Kidney capillary endothelial cell (primary cell): ENCODE measurements at regions not wholly inside any gene's neighbourhood (a gene's known extent, or its start where the extent isn't known, plus 50 kb on each side); places are given as distances from the start of the nearest gene placed in this dataset.
A peak's percentile ranks its signal among the peaks of the same experiment; 100 is the strongest.

ENCODE experiments used
- DNase-seq: peaks from one replicate; pipeline ENCODE4 v3.0.0-alpha.2; 2018; ENCODE audit warnings: low spot score

DNA sequence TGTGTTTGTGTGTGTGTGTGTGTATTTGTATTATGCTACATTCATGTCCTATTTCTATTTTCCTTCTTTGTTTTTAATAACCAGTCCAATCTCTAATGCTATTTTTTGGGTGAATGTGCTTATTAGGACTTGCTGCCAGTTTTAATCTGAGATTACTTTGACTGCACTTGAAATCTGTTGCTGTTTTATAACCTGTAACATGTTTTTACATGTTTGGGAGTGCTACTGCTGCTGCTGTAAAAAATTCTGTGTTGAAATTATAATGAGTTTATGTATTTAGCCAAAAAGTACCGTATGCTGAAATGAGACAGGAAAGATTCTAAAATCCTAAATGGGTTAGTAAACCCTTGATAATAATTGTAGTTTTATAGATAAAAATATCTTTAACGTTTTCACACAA, 104.7 kb upstream of the SSBP2 start:
- no peak for DNase-seq

DNA sequence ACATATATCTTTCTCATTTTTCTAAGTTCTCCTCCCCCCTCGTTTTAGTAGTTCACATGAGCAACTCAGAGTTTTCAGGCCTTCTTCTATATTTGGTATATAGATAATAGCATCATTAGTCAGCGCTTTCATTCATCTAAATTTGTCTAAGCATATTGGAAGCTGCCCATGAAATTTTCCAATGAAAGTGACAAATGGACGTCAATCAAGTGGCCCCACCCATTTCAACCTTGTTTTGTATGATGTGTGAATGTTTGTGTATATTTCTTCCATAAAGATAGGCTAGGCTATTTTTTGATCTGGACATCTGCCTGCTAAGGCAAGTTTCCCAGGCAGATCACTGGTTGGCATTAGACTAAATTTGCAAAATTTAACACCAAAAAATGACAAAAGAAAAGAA, 104.0 kb upstream of the SSBP2 start:
- no peak for DNase-seq

DNA sequence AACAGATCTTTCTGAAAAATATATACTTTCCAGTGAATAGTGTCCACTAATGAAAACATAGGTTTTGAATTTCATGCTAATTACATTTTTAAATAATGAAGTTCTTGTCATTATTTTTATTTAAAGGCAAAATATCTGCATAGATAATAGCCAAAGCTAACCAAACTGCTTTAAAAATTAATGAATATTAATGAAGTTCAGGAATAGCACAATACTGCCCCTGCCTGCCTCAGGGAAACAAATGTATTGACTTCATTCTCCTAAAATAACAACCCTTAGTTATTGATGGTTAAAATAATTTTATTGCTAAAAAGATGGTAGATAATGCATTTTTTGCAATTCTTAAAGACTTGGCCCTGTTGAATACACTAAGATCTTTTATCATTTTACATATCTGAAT, 103.6 kb upstream of the SSBP2 start:
- no peak for DNase-seq

GRCh38 chr5:81853030-81853357, 102.1 kb upstream of the SSBP2 start:
- no peak for DNase-seq

DNA sequence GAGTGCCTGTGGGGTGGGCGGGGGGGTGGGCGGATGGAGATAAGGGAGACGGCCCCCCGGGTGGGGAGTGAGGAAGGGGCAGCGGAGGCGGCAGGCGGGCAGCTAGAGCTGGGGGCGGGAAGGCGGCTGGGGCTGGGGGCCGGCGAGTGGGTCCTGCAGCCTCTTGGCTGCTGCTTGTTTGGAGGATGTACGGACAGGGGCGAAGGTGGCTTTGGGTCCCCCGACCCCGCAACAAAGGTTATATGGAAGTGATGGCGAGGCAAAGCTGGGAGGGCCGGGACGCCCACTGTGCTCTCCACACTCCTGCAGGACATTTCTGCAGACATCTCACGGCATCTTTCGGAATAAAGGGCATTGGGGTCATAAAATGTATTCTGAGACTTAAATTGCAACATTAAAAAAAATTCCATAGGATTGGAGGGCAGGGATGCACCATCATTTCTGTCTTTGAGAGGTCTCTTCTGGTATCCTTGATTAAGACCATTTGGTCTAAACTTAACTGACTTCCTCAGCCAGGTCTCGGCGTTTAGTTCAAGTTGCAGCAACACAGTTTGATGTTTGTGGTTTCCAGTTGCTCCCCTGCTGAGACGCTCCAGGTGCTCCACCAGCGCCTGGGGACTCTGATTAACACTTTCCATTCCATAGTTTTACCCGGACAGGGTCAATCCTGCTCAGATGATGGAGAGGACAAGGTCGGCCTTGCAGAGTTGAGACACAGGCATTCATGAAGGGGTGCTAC, 101.6 kb upstream of the SSBP2 start:
- DNase-seq, result no peak

DNA sequence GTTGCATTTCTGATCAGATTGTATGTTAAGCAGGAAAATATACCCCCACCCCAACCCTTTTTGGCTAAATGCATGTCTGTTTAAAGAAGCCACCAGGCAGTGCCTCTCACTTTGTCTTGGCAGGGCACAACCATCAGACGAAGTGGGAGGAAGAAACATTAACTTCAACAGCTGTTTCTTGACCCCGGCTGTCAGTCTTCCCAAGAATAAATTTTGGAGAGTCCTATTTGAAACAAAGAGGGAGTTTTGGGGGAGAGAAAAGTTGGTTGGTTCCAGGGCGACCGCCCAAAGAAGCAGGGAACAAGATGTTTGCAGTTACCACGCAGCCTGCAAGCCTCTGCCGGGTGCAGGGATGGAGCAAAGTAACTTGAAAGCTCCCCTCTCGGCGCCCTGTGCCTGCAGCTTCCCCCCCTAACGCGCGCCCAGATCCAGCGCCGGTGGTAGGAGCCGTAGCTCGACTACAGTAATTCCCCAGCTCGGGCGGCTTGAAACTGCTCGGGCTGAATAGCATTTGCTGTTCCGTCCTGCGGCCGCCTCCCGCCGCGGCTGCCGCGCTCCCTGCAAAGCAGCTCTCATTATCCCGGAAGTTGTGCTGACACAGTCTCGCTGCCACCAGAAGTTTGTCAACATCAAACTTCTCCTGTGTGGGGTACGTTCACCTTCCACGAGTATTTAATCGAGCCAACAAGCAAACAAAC, 100.7 kb upstream of the SSBP2 start:
- peak; percentile 84 for DNase-seq

GRCh38 chr5:81850501-81851357, 99.8 kb upstream of the SSBP2 start:
- no peak for DNase-seq

GRCh38 chr5:81849770-81850367, 99.0 kb upstream of the SSBP2 start:
- DNase-seq, result no peak

DNA sequence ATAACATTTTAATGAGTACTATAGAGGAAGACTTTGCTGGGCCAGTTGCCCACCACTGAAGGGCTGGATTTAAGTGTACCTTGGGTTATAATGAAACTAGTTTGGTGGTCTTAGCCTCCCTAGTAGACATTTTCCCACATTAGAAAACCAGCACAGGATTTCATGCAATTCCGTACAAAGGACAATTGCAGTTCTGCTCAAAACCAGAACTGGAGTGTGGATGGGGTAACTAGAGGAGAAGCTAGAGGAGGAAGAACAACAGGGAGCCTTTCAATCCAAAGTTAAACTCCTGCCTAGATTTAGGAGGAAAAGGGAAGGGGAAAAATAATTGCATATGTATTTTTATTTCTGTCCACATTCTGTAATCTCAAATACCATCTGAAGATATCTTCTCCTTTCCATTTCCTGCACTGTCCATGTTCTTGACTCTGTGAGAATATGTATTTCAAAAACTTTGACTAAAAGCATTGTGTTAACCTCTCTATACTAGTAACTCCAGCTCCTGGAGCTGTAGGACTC, 97.5 kb upstream of the SSBP2 start:
- DNase-seq, result no peak

DNA sequence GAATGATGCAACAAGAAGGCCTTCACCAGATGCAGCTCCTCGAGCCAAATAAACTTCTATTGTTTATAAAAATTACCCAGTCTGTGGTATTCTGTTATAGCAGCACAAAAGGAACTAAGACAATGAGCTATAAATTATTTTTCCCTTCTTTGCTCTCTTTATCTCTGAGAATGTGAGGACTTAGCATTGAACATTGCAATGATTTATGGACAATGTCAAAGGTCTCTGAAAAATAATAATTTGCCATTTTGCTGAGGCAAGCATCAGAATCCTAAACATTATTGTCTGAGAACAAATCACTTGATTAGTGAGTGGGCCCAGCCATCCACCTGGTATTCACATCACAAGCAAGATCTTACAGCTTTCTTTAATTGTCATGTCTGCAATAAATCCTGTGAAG, 95.4 kb upstream of the SSBP2 start:
- no peak for DNase-seq

- DNase-seq, result no peak
These were observed 92.9 kb upstream of the SSBP2 start for GRCh38 chr5:81843845-81844244.

GRCh38 chr5:81842795-81843398, 92.0 kb upstream of the SSBP2 start:
- DNase-seq, result no peak

GRCh38 chr5:81839034-81839433, 88.1 kb upstream of the SSBP2 start:
- DNase-seq, result no peak

- DNase-seq, result peak; percentile 25
These were observed 87.5 kb upstream of the SSBP2 start for GRCh38 chr5:81838307-81838906.

- no peak for DNase-seq
These were observed 86.9 kb upstream of the SSBP2 start for GRCh38 chr5:81837667-81838306.

DNA sequence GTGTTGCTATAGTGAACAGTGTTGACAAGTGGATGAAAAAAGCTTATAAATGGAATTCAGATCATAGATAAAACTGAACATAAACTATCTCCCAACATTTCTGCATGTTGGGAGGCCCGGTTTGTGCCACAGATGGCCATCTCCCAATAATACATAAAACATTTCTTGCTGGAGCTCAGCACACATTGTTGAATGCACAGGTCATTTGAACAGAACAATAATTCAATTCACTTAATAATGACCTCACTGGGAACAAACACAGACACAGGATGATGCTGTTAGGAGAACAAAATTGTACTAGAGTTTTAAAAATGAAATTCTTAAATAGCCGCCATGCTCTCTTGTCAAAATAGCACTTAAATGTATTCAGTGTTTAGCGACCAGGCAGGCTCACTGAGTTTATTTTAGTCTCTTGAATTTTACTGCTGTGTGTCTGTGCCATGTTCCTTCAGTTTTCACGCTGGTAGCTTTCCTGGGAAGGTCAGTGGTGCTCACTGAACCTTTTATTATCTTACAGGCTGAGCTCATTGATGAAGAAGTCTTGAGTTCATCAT, 85.0 kb upstream of the SSBP2 start:
- no peak for DNase-seq

GRCh38 chr5:81834021-81834660, 83.2 kb upstream of the SSBP2 start:
- DNase-seq, result no peak

- no peak for DNase-seq
These were observed 79.7 kb upstream of the SSBP2 start for GRCh38 chr5:81830596-81830995.

- no peak for DNase-seq
These were observed 78.3 kb upstream of the SSBP2 start for GRCh38 chr5:81829242-81829641.

GRCh38 chr5:81827500-81827899, 76.6 kb upstream of the SSBP2 start:
- DNase-seq, result no peak
